GM21360 (cell line): ENCODE measurements at regions not wholly inside any gene's neighbourhood (a gene's known extent, or its start where the extent isn't known, plus 50 kb on each side); places are given as distances from the start of the nearest gene placed in this dataset.
"Not testable (repeated sequence)": the region's sequence is repeated elsewhere in the genome, so short reads cannot be mapped to it uniquely, and the experiment has no call there.

Experiments
- ATAC-seq: cut with Tn5 transposase; IDR thresholded peaks from one replicate; pipeline ENCODE4 v1.9.1; 2021; ENCODE audit warnings: mild to moderate bottlenecking, moderate library complexity; ENCODE audit not compliant: unreplicated experiment

DNA sequence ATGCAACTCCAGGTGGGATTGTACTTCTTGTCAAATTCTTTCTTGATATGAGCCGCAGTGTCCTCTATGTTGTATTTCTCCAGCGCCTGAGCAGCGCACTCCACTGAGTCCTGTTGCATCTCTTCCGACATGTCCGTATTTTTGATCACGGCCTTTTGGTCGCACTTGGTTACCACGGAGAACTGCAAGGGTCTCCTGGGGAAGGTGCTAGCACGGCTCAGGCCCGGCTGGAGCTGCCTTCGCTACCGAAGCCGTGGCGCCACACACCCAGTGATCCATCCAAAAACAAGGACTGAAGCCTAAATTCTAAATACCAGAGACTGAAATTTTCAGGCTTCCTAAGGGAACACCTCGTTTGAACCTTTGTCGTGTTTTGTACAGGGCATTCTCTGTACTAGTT lies 194.4 kb upstream of the SEMA3D start:
- ATAC-seq, result no peak

DNA sequence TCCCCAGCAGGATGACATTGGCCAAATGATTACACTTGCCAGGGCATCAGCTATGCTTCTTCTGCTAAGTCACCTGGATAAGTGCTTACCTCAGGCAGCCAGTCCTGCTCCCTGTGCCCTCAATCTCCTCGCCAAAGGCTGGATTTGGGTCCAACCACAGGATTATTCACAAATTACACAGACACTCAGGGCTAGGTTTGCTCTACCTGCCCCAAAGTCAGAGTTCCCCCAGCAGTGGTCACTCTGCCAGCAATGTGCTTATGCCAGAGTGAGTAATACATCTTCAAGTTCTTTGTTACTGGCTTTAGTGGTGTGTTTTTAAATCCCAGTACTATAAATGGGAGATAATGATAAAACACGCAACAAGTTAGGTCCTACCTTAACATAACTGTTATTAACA lies 189.7 kb upstream of the SEMA3D start:
- ATAC-seq, result no peak

DNA sequence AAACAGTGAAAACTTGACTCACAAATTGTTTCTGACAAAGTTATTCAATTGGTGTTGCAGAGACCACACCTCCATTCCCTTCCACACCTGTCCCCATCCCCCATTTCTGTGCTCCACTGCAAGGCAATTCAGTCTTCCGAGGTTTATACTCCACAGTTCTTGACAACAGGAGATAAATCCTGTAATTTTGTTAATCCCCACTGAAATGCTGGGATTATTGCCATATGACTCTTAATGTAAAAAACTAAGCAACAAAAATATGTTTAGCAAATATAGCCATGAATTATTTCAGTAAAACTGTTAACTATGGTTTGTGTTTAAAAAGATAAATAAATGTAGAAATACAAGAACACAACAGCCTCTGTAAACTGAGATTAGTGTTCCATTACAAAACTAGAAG lies 170.1 kb upstream of the SEMA3D start:
- ATAC-seq, result no peak

DNA sequence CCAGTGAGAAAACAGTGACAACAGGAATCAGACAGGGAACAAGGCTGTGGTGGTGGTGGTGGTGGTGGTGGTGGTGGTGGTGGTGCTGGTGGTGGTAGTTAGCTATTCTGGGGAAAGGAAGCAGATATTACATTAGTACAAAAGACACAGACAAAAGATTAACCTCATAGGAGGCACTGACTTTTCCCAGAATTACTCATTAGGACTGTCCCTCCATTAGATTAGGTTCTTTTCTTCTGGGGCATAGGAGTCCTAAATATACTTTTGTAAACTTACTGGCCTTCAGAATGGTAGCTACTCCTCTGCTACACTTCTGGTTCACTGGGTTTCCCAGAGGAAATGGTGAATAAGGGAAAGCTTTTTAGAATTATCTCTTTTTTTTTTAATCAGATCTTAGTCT lies 156.6 kb upstream of the SEMA3D start:
- ATAC-seq, result no peak

DNA sequence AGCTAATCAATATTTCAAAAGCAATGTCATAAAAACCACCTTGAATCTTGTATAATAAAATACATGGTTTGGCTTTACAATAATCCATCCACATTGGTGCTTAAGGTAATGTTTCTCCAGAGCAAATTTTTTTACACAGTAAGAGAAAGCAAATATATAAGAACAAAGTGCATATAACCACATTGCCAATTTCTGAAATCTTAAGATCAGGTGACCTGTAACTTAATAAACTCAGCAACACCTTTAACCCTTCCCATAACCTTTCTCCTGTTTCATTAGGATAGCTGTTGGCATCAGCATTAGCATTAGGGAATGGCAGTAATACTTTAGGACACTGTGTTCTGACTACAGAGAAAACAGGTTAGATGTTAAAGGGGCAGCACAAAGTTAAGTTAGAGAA lies 155.9 kb upstream of the SEMA3D start:
- ATAC-seq, result no peak

DNA sequence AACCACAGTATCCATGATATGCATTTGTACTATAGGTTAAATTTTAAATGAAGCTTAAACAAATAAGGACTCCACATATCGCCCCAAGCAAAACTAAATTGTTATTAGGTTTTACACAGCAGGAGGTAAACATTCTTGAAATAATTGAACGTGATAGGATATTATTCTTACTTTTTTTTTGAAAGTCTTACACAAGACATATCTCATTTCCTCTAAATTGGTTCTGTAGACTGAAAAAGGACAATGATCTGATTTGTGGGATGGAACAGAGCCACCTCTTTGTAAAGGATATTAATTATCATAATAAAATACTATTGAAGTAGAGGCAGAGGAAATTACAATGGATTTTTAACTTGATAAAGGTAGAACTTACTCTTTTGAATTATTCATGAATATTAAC lies 155.1 kb upstream of the SEMA3D start:
- ATAC-seq, result no peak

DNA sequence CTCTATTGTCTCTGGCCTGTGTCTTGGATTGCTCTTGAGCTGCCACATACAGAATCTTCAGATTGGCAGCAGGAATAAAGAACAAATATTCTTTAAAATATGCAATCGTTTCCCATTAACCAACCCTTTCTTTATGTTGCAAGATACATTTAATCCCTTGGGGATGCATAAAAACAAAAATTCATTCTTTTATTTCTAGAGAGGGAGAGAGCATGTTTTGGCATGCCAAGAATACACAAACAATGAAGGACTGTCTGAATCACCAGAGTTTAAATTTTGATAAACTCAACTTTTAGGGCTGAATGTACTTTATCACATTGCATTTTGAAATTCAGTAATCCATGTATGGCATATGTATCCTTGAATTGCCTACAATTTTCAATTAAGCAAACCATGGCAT lies 154.3 kb upstream of the SEMA3D start:
- ATAC-seq, result no peak

DNA sequence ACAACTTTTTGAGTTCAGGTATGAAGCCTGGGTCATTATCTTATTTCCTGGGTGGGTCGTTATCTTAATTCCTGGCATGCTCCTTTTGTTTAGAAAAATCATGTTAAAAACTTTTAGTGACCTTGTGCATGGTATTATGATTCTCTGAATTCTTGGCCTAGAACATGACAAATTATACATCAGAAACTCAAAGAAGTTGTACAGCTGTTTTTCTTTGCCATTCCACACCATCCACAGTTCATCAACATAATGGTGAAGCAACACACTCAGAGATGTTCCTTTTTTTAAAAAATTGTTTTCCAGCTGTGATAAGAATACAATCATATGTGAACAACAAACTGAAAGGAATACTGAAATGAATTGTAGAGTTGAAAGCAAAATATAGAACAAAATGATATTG lies 149.2 kb upstream of the SEMA3D start:
- ATAC-seq, result no peak

DNA sequence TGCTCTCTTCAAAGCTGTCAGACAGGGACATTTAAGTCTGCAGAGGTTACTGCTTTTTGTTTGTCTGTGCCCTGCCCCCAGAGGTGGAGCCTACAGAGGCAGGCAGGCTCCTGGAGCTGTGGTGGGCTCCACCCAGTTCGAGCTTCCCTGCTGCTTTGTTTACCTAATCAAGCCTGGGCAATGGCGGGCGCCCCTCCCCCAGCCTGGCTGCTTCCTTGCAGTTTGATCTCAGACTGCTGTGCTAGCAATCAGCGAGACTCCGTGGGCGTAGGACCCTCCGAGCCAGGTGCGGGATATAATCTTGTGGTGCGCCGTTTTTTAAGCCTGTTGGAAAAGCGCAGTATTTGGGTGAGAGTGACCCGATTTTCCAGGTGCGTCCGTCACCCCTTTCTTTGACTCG lies 148.3 kb upstream of the SEMA3D start:
- ATAC-seq, result not testable (repeated sequence)

DNA sequence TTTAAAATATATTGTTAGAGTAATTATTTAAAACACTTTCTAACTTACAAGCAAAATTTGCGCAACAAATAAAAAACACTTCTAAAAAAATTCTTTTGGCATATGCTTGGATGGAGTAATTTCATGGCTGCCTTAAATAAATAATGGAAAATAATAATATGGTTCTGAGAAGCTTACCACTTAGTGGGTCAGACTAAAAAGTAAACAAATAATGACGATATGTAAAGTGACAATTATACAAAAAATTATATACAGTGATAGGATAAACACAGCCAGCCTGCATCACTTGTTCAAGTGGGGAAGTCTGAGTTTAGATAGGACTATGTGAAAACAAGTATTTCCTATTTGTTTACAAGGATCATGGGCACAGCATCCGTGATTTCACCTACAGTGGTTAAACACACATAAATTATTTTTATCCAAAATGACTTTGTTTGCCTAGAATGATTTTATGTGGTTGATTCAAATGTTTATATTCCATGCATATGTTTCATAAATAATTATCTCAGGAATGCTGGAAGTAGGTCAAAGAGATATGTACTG lies 141.7 kb upstream of the SEMA3D start:
- ATAC-seq, result no peak

DNA sequence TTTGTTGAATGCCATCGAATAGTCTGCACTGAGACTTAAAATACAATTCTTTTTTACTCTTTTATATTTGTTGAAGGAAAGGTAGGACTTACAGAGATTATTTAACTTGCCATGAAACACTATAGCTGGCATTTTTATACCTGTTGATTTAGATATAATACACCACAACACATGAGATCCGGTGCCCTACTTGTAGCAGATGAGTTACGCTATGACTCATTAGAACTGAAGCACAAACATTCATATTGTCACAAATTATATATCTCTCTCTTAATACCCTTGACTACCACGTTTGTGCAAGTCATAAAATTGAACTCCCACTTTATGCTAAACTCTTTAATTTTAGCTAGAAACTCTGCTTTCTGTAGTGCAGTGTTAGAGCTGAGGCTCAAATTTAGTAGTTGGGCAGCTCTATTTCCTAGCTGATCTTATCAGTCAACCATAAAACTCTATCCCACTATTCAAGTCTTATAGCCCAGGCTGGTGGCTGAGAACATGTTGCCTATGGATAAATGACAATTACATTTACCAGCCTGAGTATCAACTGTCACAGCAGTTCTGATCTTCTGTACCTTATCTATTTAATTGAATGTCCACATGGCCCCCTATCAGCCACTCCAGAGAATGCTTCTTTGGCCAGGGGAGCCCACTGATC lies 137.4 kb upstream of the SEMA3D start:
- no peak for ATAC-seq

DNA sequence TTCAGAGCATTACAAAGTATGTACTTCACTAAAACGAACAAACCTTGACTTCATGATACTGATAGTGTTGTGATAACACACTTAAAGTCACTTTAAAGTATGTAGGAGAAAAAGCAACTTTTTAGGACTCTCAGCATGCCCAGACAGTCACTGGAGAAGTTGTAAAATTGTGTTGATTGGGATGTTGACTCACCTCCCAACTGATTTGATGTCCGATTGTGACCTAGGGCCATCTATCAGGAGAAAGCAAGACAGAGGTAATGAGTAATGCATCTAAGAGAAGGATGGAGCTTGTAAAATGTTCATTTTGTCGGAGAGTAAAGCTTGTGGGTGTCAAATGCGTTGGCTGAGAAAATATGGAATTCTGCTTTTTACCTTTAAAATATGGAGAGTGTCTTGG lies 135.4 kb upstream of the SEMA3D start:
- no peak for ATAC-seq

DNA sequence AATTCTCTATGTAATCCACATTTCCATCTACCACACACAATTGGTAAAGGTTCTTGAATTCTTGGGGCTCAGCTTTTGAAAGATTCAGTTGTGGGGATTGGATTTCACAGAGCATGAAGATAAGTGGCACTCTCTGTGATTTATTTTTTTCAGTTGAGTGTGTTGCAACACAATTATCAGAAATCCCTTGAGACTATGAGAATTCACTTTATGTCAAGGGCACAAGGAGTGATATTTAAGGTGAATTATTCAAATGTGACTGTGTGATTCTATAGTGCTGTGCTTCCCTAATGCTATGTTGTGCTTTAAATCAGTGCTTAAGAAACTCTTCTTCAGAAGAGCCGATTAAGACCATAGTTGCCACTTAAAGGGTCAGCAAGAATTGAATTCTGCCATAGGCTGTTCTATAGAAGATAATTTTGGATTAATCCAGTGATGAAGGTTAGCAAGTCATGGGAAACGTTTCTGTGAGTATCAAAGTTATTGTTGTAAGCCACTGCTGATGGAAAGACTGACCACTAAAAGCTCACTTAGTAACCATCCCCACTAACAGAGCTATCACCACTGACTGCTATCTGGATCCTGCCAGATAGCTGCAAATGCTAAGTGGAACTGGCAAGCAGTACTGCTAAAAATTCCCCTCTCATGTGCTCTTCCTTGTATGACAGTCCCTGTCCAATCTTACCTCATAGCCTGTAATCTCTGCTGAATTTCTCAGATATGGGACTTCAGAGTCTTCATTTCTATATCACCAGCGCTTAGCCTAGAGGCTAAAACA lies 134.0 kb upstream of the SEMA3D start:
- ATAC-seq, result no peak

DNA sequence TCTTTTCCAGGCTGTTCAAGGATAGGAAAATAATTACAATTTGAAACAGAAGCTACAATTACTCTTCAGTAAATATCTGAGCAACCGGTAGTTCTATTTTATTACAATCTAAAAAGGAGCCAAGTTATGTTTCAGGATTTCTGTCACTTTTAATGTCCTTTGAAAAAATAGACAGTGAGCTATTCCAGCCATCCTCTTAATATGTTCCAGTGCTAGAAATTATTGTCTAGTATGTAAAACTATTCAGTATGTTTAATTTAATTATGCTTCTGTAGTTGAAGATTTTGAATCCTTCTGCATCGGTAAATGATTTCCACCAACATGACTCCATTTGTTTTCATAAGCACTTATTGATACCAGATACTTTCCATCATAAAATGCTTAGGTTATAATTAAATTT lies 129.6 kb upstream of the SEMA3D start:
- ATAC-seq, result no peak

DNA sequence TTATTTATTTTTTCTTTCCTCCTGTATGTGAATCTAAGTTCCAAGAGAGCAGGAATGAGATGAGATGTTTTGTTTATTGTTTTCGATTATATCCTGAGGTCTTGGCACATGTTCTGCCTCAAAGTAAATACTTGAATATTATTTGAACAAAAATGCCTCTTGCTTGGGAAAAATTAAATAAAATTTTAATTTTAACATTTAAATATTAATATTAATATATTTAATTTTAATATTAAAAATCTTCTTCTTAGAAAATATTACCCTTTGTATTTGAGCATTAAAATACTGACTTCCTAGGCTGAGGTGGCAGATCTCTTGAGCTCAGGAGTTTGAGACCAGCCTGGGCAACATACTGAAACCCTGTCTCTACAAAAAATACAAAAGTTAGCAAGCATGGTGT lies 123.4 kb upstream of the SEMA3D start:
- no peak for ATAC-seq

DNA sequence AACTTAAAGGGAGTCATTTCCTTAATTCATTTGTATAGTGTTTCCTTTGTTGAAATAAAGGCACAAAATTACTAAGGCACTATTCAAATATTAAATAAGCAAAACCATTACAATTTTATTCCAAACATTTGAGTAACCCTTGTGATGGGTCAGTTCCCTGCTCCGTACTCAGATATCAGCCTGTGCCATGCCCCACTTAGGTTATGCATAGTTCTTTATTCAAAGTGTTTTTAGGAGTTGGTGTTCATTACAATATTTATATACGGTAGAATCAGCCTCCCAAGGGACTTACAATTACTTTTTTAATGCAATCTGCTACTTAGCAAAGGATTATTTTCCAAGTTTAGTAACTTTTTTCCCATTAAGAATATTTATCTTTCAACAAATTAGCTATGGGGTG lies 119.3 kb upstream of the SEMA3D start:
- no peak for ATAC-seq

DNA sequence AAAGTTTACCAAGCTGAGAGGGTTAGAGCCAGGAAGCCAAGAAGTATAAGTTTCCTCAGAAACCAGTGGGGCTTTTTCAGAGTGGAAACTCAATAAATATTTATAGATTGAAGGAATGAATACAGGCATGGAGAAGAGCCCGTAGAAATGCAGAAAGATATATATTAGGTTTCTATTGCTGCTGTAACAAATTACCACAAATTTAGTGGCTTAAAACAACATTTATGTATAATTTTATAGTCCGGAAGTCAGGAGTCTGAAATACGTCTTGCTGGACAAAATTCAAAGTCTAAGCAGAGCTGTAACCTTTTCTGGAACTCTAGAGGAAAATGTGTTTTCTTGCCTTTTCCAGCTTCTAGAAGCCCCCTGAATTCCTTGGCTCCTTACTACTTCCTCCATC lies 107.3 kb upstream of the SEMA3D start:
- no peak for ATAC-seq

DNA sequence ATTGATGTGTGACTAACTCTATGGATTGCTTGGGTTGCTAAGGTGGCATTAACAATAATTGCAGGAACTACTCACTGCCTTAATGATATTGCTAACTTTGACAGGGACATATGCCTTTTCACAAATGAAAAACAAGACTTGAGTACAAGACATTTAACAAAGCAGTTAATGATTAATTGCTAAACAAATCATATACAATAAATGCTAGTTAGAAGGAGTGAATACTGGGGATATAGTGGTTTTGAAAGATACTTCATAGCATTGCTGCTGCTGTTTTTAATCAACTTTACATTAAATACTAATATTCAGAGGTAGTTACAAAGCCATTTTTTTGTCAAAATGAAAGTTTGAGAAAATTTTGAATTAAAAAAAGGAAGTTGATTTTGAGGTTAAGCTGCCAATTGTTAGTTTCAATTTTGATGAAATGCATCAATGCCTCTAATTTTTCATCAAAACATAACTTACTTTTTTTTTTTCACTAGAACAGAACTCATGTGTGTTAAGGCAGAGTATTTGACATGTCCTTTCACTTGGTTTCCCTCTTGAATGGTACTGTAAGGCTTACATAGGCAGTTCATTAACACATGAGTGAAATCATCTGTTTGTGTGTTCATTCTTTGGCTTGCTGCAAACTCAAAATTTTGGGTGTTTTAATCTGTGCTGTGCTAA lies 106.2 kb upstream of the SEMA3D start:
- no peak for ATAC-seq

DNA sequence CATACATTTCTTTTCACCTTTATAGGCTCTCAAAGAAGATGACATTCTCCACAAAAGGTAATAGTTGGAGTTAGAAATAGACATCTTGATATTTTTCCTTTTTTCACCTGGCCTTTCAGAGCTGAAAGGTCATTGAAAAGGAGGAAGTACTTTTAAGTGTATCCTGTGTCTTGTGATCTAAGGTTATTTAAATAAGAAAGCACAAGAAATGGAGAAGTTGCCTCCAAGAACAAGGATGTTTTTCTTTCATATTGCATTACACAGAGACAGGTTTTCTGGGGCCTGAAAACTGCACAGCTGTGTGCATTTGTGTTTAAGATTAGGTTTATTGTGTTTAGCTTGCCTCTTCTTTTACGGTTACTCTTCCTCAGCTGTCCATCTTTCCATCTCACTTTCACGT lies 103.4 kb upstream of the SEMA3D start:
- no peak for ATAC-seq

DNA sequence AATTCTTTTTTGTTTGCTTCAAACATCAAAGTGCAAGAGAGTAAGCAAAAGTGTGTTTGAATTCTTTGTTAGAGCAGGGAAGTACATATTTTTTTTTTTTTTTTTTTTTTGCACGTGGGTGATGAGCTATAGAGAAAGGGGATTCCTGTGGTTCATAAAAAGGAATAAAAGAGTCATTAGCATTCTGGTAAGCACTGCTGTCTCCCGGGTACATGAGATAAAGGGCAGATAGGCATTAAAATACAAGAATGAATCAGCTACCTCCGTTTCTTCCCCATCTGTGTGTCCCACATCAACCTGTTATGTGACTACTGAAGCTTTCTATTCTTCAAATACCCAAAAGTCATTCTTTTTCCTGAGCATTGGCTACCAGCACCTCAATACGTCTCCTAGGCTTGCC lies 102.4 kb upstream of the SEMA3D start:
- ATAC-seq, result no peak

DNA sequence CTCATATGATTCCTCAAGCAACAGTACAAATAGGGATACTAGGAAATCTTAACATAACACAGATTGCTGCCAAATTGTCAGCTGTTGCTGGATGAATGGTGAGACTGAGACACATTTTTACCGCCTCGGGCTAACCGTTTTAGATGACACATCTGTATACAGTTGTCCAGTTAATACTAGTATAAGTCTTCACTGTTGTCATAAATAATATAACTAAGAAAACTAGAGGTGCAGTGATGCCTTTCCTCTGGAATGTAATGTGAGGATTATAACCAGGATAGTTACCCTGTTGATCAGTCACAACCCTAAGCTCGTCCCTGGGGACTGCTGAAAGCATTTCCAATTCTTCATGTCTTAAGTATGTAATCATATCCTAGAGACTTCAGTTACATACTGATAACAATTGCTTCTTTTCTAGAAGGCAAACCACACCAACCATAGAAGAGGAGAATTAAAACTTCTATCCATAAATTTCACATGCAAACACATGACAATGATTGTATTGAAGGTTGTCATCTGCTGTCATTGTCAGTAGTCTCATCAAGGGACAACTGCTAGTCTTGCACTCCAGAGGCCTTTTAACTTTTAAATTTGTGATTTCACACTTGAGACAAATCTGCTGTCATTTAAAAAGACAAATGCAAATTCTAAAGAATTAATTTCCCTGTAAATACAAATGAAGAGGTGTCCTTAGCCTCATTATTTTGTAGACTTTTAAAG lies 100.4 kb upstream of the SEMA3D start:
- no peak for ATAC-seq
